HEK293 (cell line): ENCODE measurements at regions not wholly inside any gene's neighbourhood (a gene's known extent, or its start where the extent isn't known, plus 50 kb on each side); places are given as distances from the start of the nearest gene placed in this dataset.

Source experiments
- CTCF ChIA-PET: fragments of 350-600 bp; formaldehyde crosslinking; extraction: SDS; loops from one replicate; lab custom pipeline; 2021; ENCODE audit warnings: antibody characterized with exemption; lab: Yijun Ruan, JAX
- POLR2A ChIA-PET: fragments of 300-600 bp; formaldehyde crosslinking; extraction: SDS; loops from one replicate; lab custom pipeline; 2020; ENCODE audit warnings: antibody characterized with exemption, inconsistent platforms; lab: Yijun Ruan, JAX
- H3K27ac ChIP-seq: fragments of 200-500 bp; sonication (Bioruptor generic); 2 replicates; pipeline ENCODE4 v1.5.1; 2014; ENCODE audit warnings: low read depth, low read length, control low read depth, inconsistent platforms; ENCODE audit errors: extremely low read depth
- H3K36me3 ChIP-seq, 2 experiments: fragments of 200-500 bp in 1 of 2; sonication (Bioruptor generic) in 1 of 2; 1 replicate in 1 of 2; 2 replicates in 1 of 2; pipeline ENCODE4 v1.5.1; 2014 to 2017; ENCODE audit warnings: inconsistent platforms in 2 of 2, low read length in 2 of 2; ENCODE audit not compliant: control insufficient read depth in 2 of 2, insufficient read depth in 1 of 2
- H3K4me1 ChIP-seq: fragments of 200-500 bp; sonication (Bioruptor generic); 2 replicates; pipeline ENCODE4 v1.5.1; 2014; ENCODE audit warnings: mild to moderate bottlenecking, low read length, inconsistent platforms; ENCODE audit not compliant: control insufficient read depth, insufficient read depth
- H3K4me3 ChIP-seq: 2 replicates; pipeline ENCODE4 v1.5.1; 2011; ENCODE audit warnings: low read depth, mild to moderate bottlenecking, control low read depth, low read length, moderate library complexity
- H3K9me3 ChIP-seq: fragments of 200-500 bp; sonication (Bioruptor generic); 2 replicates; pipeline ENCODE4 v1.5.1; 2014; ENCODE audit warnings: low read depth, low read length, inconsistent platforms; ENCODE audit not compliant: control insufficient read depth, insufficient read depth
- BCL11A ChIP-seq: fragments of 450-650 bp; formaldehyde crosslinking; IDR thresholded peaks from 2 replicates; pipeline ENCODE4 v1.5.1; 2016; ENCODE audit warnings: low read depth, missing biosample characterization, missing genetic modification characterization
- ZFHX2 ChIP-seq: fragments of 450-650 bp; formaldehyde crosslinking; conservative IDR thresholded peaks from 2 replicates; pipeline ENCODE4 v1.5.1; 2016; ENCODE audit warnings: missing biosample characterization, missing genetic modification characterization
- ZNF155 ChIP-seq: fragments of 450-650 bp; formaldehyde crosslinking; IDR thresholded peaks from 2 replicates; pipeline ENCODE4 v1.5.1; 2016; ENCODE audit warnings: missing biosample characterization, missing genetic modification characterization
- ZNF184 ChIP-seq: fragments of 450-650 bp; IDR thresholded peaks from 2 replicates; pipeline ENCODE4 v1.5.1; 2018; ENCODE audit warnings: missing biosample characterization, mild to moderate bottlenecking, missing genetic modification characterization
- ZNF398 ChIP-seq: fragments of 450-650 bp; formaldehyde crosslinking; IDR thresholded peaks from 2 replicates; pipeline ENCODE4 v1.5.1; 2017; ENCODE audit warnings: missing biosample characterization, missing genetic modification characterization
- ZNF513 ChIP-seq: fragments of 450-650 bp; IDR thresholded peaks from 2 replicates; pipeline ENCODE4 v1.5.1; 2018; ENCODE audit warnings: missing biosample characterization, missing genetic modification characterization
- ZNF626 ChIP-seq: fragments of 450-650 bp; sonication (Bioruptor Pico); formaldehyde crosslinking; IDR thresholded peaks from 2 replicates; pipeline ENCODE4 v1.5.1; 2018; ENCODE audit warnings: missing biosample characterization, missing genetic modification characterization, inconsistent platforms
- TF ChIP-seq, protein P1 (sequence below): fragments of 450-650 bp; formaldehyde crosslinking; IDR thresholded peaks from 2 replicates; pipeline ENCODE4; 2016; ENCODE audit warnings: missing biosample characterization, missing genetic modification characterization

DNA sequence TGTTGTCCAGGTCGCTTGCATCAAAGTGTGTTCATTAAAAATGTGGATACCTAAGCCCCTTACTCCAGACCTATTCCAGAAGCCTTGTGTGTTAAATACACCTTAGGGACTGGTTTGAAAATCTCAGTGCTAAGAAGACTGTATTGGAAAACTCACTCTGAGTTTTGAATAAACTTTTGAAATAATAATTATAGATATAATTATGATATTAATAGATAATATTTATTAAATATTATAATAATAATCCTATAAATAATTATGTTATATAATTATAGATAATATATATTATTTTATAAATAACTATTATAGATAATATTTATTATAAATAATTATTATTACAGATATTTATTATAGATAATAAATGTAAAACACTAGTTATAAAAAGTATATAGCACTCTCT, 165.3 kb downstream of the ARRDC3 start:
- Histone ChIP-seq H3K36me3 (no peaks in the 10 kb centered on the region), H3K4me3 (no peak overlapping the region), H3K9me3 (no peaks in the 10 kb centered on the region), H3K4me1 (peaks cover 6% of the 10 kb centered on the region; the same call in 1 of the 2 replicates), H3K27ac (no peak overlapping the region)
- ChIA-PET CTCF (interaction anchor here (0.6 to 4.7 kb wide), 3 partner anchors 163 to 316 kb away, joined by 3 to 56 read pairs (median 3); partner anchors contain the start of gene ARRDC3), POLR2A (interaction anchor here (1.8 kb wide), 1 partner anchor 62 kb away, joined by 6 read pairs; no protein-coding TSS in a partner anchor)
- TF ChIP-seq ZNF155 (tag by site-specific recombination) = no peak
- no peak for TF ChIP-seq BCL11A
- no peak for TF ChIP-seq ZFHX2
- TF ChIP-seq ZNF626 (tag by site-specific recombination) = no peak
- TF ChIP-seq ZNF398 (tag by site-specific recombination) = no peak
- TF ChIP-seq, protein P1, sequence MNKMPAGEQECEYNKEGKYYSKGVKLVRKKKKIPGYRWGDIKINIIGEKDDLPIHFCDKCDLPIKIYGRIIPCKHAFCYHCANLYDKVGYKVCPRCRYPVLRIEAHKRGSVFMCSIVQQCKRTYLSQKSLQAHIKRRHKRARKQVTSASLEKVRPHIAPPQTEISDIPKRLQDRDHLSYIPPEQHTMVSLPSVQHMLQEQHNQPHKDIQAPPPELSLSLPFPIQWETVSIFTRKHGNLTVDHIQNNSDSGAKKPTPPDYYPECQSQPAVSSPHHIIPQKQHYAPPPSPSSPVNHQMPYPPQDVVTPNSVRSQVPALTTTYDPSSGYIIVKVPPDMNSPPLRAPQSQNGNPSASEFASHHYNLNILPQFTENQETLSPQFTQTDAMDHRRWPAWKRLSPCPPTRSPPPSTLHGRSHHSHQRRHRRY (tag by site-specific recombination) = no peak
- no peak for TF ChIP-seq ZNF184 (tag by site-specific recombination)

DNA sequence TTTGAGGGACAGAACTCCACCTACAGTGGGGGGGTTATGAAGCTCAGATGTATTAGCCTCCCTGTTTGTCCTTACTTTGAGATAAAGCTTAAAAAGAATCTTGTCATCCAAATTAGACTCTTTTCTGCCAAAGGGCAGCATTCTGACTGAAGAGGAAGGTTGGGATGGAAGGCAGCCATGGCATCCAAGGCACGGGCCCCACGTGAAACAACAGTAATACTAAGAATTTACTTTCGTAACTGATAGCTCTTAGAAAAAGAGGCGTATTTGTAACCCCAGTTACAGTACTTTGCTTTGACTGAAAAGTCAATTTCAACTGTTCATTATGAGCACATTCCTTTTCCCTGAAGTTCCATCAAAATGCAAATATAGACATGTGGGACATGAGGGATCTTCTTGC, 168.5 kb downstream of the ARRDC3 start:
- Histone ChIP-seq H3K9me3 (no peaks in the 10 kb centered on the region), H3K4me1 (0 out of 2 replicates have a peak, but pooled peaks cover 5% of the 10 kb centered on the region), H3K27ac (no peak overlapping the region), H3K36me3 (no peaks in the 10 kb centered on the region), H3K4me3 (no peak overlapping the region)
- CTCF ChIA-PET = no interaction called here
- POLR2A ChIA-PET = no interaction called here
- TF ChIP-seq ZNF513 = no peak
